ENCODE measurements at regions not wholly inside any gene's neighbourhood (a gene's known extent, or its start where the extent isn't known, plus 50 kb on each side); places are given as distances from the start of the nearest gene placed in this dataset.
A peak's percentile ranks its signal among the peaks of the same experiment; 100 is the strongest.
"Not testable (repeated sequence)": the region's sequence is repeated elsewhere in the genome, so short reads cannot be mapped to it uniquely, and the experiment has no call there.

GRCh38 chr2:234697300-234697876 lies 200.5 kb upstream of the ARL4C start:
- H3K36me3 ChIP-seq (ENCODE audit: insufficient read depth, low read length); H3K27me3 ChIP-seq (ENCODE audit: insufficient read depth, low read length); H2AFZ ChIP-seq (ENCODE audit: low read length, unreplicated experiment); H3K79me2 ChIP-seq (ENCODE audit: control insufficient read depth, insufficient read depth, low read length, unreplicated experiment); H3K27ac ChIP-seq (ENCODE audit: low read depth, low read length); H3K4me3 ChIP-seq (ENCODE audit: low read depth, low read length): not testable (repeated sequence)
- H3K4me1 ChIP-seq (ENCODE audit: control insufficient read depth, insufficient read depth, low read length, unreplicated experiment) = peaks cover 18% of the 10 kb centered on the region

DNA sequence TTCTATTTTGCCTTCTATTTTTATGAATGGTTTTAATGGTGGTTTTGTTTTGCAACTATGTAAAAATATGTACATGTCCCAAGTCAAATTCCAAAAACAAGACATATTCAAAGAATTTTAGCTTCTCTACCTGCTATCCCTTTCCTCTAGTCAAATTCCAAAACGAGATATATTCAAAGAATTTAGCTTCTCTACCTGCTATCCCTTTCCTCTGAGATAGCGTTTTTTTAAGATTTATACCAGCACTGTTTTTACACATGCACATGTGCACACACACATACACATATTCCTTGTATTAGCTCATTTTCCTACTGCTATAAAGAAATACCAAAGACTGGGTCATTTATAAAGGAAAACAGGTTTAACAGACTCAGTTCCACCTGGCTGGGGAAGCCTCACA lies 199.1 kb upstream of the ARL4C start:
- Histone ChIP-seq H3K4me3 (ENCODE audit: low read depth, low read length) (no peak overlapping the region), H3K79me2 (ENCODE audit: control insufficient read depth, insufficient read depth, low read length, unreplicated experiment) (no peaks in the 10 kb centered on the region), H3K4me1 (ENCODE audit: control insufficient read depth, insufficient read depth, low read length, unreplicated experiment) (peaks cover 29% of the 10 kb centered on the region), H2AFZ (ENCODE audit: low read length, unreplicated experiment) (no peak overlapping the region), H3K27me3 (ENCODE audit: insufficient read depth, low read length) (no peaks in the 10 kb centered on the region), H3K36me3 (ENCODE audit: insufficient read depth, low read length) (no peaks in the 10 kb centered on the region), H3K27ac (ENCODE audit: low read depth, low read length) (no peak overlapping the region)

- H3K27me3 ChIP-seq (ENCODE audit: insufficient read depth, low read length) = no peaks in the 10 kb centered on the region
- peaks cover 35% of the 10 kb centered on the region for H3K4me1 ChIP-seq (ENCODE audit: control insufficient read depth, insufficient read depth, low read length, unreplicated experiment)
- H3K36me3 ChIP-seq (ENCODE audit: insufficient read depth, low read length) = no peaks in the 10 kb centered on the region
- H2AFZ ChIP-seq (ENCODE audit: low read length, unreplicated experiment) = no peak overlapping the region
- no peaks in the 10 kb centered on the region for H3K79me2 ChIP-seq (ENCODE audit: control insufficient read depth, insufficient read depth, low read length, unreplicated experiment)
- peak overlapping the region; percentile 50 for H3K27ac ChIP-seq (ENCODE audit: low read depth, low read length)
- peak overlapping the region; percentile 27; the same call in 1 of the 2 replicates for H3K4me3 ChIP-seq (ENCODE audit: low read depth, low read length)
These were observed 197.5 kb upstream of the ARL4C start for GRCh38 chr2:234694244-234695013.

DNA sequence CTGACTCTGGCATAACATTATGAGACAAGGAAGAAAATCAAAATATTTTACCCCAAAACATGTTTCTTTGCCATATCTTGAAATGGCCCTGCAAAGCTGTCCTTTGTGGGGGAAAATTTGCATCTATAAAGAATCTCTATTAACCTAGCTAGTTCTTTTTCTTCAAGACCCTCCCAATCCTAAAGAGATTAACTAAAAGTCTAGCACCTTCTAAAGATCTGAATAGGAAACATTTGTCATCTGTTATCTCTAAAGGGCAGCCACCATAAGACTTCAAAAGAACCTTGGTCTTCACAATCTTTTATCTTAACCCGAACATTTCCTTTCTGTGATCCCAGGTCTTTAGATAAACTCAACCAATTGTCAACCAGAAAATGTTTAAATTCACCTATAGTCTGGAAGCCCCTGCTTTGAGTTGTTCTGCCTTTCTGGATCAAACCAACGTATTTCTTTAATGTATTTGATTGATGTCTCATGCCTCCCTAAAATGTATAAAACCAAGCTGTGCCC lies 196.9 kb upstream of the ARL4C start:
- Histone ChIP-seq H3K4me1 (ENCODE audit: control insufficient read depth, insufficient read depth, low read length, unreplicated experiment) (peaks cover 35% of the 10 kb centered on the region), H3K27ac (ENCODE audit: low read depth, low read length) (peak overlapping the region; percentile 47; the same call in 1 of the 2 replicates)
- H3K36me3 ChIP-seq (ENCODE audit: insufficient read depth, low read length); H2AFZ ChIP-seq (ENCODE audit: low read length, unreplicated experiment); H3K79me2 ChIP-seq (ENCODE audit: control insufficient read depth, insufficient read depth, low read length, unreplicated experiment); H3K27me3 ChIP-seq (ENCODE audit: insufficient read depth, low read length); H3K4me3 ChIP-seq (ENCODE audit: low read depth, low read length): not testable (repeated sequence)

- not testable (repeated sequence) for H2AFZ ChIP-seq (ENCODE audit: low read length, unreplicated experiment); H3K27ac ChIP-seq (ENCODE audit: low read depth, low read length); H3K27me3 ChIP-seq (ENCODE audit: insufficient read depth, low read length); H3K36me3 ChIP-seq (ENCODE audit: insufficient read depth, low read length); H3K79me2 ChIP-seq (ENCODE audit: control insufficient read depth, insufficient read depth, low read length, unreplicated experiment); H3K4me3 ChIP-seq (ENCODE audit: low read depth, low read length)
- H3K4me1 ChIP-seq (ENCODE audit: control insufficient read depth, insufficient read depth, low read length, unreplicated experiment) = peaks cover 35% of the 10 kb centered on the region
These were observed 196.3 kb upstream of the ARL4C start for GRCh38 chr2:234693191-234693590.

DNA sequence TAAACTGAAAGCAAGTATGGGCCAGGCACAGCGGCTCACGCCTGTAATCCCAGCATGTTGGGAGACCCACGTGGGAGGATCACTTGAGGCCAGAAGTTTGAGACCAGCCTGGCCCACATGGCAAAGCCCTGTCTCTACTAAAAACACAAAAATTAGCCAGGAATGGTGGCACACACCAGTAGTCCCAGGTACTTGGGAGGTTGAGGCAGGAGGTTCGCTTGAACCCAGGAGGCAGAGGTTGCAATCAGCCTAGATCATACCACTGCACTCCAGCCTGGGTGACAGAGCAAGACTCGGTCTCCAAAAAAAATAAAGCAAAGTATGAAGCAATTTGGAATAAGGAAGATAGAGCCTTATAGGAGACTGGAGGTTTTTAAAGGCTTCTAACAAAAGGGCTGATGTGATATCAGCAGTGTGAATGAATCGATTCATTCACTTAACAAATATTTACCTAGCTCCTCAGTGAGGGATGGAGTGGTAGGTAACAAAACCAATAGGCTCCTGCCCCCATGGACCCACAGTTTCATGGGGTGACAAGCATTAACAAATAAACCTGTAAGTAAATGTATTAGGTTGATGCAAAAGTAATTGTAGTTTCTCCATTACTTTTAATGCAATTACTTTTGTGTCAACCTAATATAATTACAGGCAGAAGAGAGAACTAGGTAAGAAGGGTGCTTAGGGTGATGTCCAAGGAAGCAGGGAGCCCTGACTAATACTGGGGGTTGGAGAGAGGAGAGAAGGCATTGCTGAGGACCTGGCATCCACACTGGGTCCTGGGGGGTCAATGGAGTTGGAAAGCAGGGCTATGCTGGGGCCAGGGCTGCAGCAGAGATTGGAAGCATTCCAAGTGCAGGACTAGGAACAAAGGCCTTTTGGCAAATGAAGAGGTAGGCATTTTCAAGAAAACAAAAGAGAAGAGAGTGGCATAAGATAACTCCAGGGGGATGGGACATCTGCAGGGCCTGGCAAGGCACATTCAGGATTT lies 195.4 kb upstream of the ARL4C start:
- Histone ChIP-seq H3K4me3 (ENCODE audit: low read depth, low read length) (no peak overlapping the region), H3K36me3 (ENCODE audit: insufficient read depth, low read length) (no peaks in the 10 kb centered on the region), H3K4me1 (ENCODE audit: control insufficient read depth, insufficient read depth, low read length, unreplicated experiment) (peaks cover 35% of the 10 kb centered on the region), H3K27me3 (ENCODE audit: insufficient read depth, low read length) (no peaks in the 10 kb centered on the region), H2AFZ (ENCODE audit: low read length, unreplicated experiment) (no peak overlapping the region), H3K79me2 (ENCODE audit: control insufficient read depth, insufficient read depth, low read length, unreplicated experiment) (no peaks in the 10 kb centered on the region), H3K27ac (ENCODE audit: low read depth, low read length) (no peak overlapping the region)

GRCh38 chr2:234691214-234691575 lies 194.3 kb upstream of the ARL4C start:
- H3K4me1 ChIP-seq (ENCODE audit: control insufficient read depth, insufficient read depth, low read length, unreplicated experiment) = peaks cover 44% of the 10 kb centered on the region
- no peak overlapping the region for H3K4me3 ChIP-seq (ENCODE audit: low read depth, low read length)
- H2AFZ ChIP-seq (ENCODE audit: low read length, unreplicated experiment) = peak overlapping the region; percentile 80
- no peaks in the 10 kb centered on the region for H3K79me2 ChIP-seq (ENCODE audit: control insufficient read depth, insufficient read depth, low read length, unreplicated experiment)
- no peaks in the 10 kb centered on the region for H3K27me3 ChIP-seq (ENCODE audit: insufficient read depth, low read length)
- no peak overlapping the region for H3K27ac ChIP-seq (ENCODE audit: low read depth, low read length)
- no peaks in the 10 kb centered on the region for H3K36me3 ChIP-seq (ENCODE audit: insufficient read depth, low read length)

- no peak overlapping the region for H3K4me3 ChIP-seq (ENCODE audit: low read depth, low read length)
- H3K4me1 ChIP-seq (ENCODE audit: control insufficient read depth, insufficient read depth, low read length, unreplicated experiment) = peaks cover 47% of the 10 kb centered on the region
- H3K79me2 ChIP-seq (ENCODE audit: control insufficient read depth, insufficient read depth, low read length, unreplicated experiment) = no peaks in the 10 kb centered on the region
- no peaks in the 10 kb centered on the region for H3K27me3 ChIP-seq (ENCODE audit: insufficient read depth, low read length)
- no peak overlapping the region for H3K27ac ChIP-seq (ENCODE audit: low read depth, low read length)
- peak overlapping the region; percentile 80 for H2AFZ ChIP-seq (ENCODE audit: low read length, unreplicated experiment)
- no peaks in the 10 kb centered on the region for H3K36me3 ChIP-seq (ENCODE audit: insufficient read depth, low read length)
These were observed 193.8 kb upstream of the ARL4C start for GRCh38 chr2:234690569-234691213.

DNA sequence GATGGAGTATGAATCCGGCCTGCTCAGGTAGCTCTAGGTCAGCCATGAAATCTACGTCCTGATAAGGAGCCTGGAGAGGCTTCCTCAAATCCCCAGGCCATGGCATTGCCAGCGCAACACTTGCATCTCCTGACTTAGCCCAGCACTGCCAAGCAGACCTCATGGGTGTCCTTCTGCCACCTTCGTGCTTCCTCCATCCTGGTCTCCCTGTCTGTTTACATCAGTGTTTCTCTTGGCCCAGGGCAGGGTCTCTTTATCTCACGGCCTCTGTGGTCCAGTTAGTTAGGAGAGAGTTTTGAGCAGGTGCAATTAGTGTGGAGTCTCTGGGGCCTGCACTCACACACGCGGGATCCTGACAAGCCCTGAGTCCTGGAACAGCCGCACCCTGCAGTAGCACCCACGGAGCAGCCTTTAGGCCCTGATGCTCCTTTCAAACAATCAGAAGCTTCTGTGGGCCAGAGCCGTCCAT lies 193.1 kb upstream of the ARL4C start:
- Histone ChIP-seq H3K27ac (ENCODE audit: low read depth, low read length) (no peak overlapping the region), H2AFZ (ENCODE audit: low read length, unreplicated experiment) (no peak overlapping the region), H3K36me3 (ENCODE audit: insufficient read depth, low read length) (no peaks in the 10 kb centered on the region), H3K4me3 (ENCODE audit: low read depth, low read length) (no peak overlapping the region), H3K4me1 (ENCODE audit: control insufficient read depth, insufficient read depth, low read length, unreplicated experiment) (peaks cover 46% of the 10 kb centered on the region), H3K79me2 (ENCODE audit: control insufficient read depth, insufficient read depth, low read length, unreplicated experiment) (no peaks in the 10 kb centered on the region), H3K27me3 (ENCODE audit: insufficient read depth, low read length) (no peaks in the 10 kb centered on the region)

Measured in ACC112 (cell line).